Activated T-cell treated with anti-CD3 and anti-CD28 coated beads, Interleukin-2, amount 50 U/mL, for 4 hours (primary cell): ENCODE measurements at regions not wholly inside any gene's neighbourhood (a gene's known extent, or its start where the extent isn't known, plus 50 kb on each side); places are given as distances from the start of the nearest gene placed in this dataset.

ENCODE experiments used
- ATAC-seq, 2 donors: fragments of 200-7000 bp; cut with Tn5 transposase; one replicate each; pipeline ENCODE4 v1.10.0; 2021
- DNase-seq: peaks from one replicate; pipeline ENCODE4 v3.0.0-alpha.2; 2020
- H3K27me3 Mint-ChIP-seq: one replicate; pipeline ENCODE4 v1.8.0; 2021; ENCODE audit warnings: low read depth, mixed read lengths
- H3K36me3 Mint-ChIP-seq: one replicate; pipeline ENCODE4 v1.8.0; 2022; ENCODE audit warnings: mixed read lengths; ENCODE audit not compliant: insufficient read depth
- H3K4me1 Mint-ChIP-seq: one replicate; pipeline ENCODE4 v1.8.0; 2021; ENCODE audit warnings: low read depth, mixed read lengths
- H3K4me3 Mint-ChIP-seq: one replicate; pipeline ENCODE4 v1.8.0; 2021; ENCODE audit warnings: mild to moderate bottlenecking, moderate library complexity, mixed read lengths
- H3K9me3 Mint-ChIP-seq: one replicate; pipeline ENCODE4 v1.8.0; 2021; ENCODE audit warnings: mixed read lengths

- Mint-ChIP-seq H3K36me3 (no peaks in the 10 kb centered on the region), H3K9me3 (no peaks in the 10 kb centered on the region), H3K27me3 (peaks cover 7% of the 10 kb centered on the region), H3K4me1 (no peaks in the 10 kb centered on the region), H3K4me3 (no peak overlapping the region)
- DNase-seq (no peak), ATAC-seq (no peak)
Measured at GRCh38 chr14:101225157-101226152, 321.9 kb upstream of the RTL1 start.

- Mint-ChIP-seq H3K36me3 (no peaks in the 10 kb centered on the region), H3K27me3 (peaks cover 7% of the 10 kb centered on the region), H3K4me3 (no peak overlapping the region), H3K4me1 (no peaks in the 10 kb centered on the region), H3K9me3 (no peaks in the 10 kb centered on the region)
- DNase-seq (no peak), ATAC-seq (no peak)
Measured at GRCh38 chr14:101226265-101226602, 322.7 kb upstream of the RTL1 start.

GRCh38 chr14:101226603-101227425 lies 323.3 kb upstream of the RTL1 start:
- DNase-seq (no peak), ATAC-seq (no peak)
- no peaks in the 10 kb centered on the region for H3K36me3 Mint-ChIP-seq

GRCh38 chr14:101227611-101228594 lies 324.4 kb upstream of the RTL1 start:
- DNase-seq (no peak), ATAC-seq (no peak)
- Mint-ChIP-seq H3K27me3 (peaks cover 6% of the 10 kb centered on the region), H3K9me3 (no peaks in the 10 kb centered on the region), H3K4me3 (no peak overlapping the region), H3K36me3 (no peaks in the 10 kb centered on the region), H3K4me1 (no peaks in the 10 kb centered on the region)

More at GRCh38 chr14:101226603-101227425, 323.3 kb upstream of the RTL1 start:
- no peaks in the 10 kb centered on the region for H3K4me1 Mint-ChIP-seq
- H3K9me3 Mint-ChIP-seq: no peaks in the 10 kb centered on the region
- H3K27me3 Mint-ChIP-seq: peaks cover 7% of the 10 kb centered on the region
- H3K4me3 Mint-ChIP-seq: no peak overlapping the region

GRCh38 chr14:101228949-101229541 lies 325.5 kb upstream of the RTL1 start:
- Mint-ChIP-seq H3K27me3 (peaks cover 4% of the 10 kb centered on the region), H3K36me3 (no peaks in the 10 kb centered on the region), H3K9me3 (no peaks in the 10 kb centered on the region), H3K4me1 (no peaks in the 10 kb centered on the region), H3K4me3 (no peak overlapping the region)
- ATAC-seq (no peak), DNase-seq (no peak)

- Mint-ChIP-seq H3K36me3 (no peaks in the 10 kb centered on the region), H3K4me3 (no peak overlapping the region)
- no peak for DNase-seq
Measured at GRCh38 chr14:101229666-101230065, 326.1 kb upstream of the RTL1 start.

GRCh38 chr14:101230161-101230850 lies 326.8 kb upstream of the RTL1 start:
- Mint-ChIP-seq H3K9me3 (no peaks in the 10 kb centered on the region), H3K4me1 (no peaks in the 10 kb centered on the region), H3K4me3 (no peak overlapping the region), H3K36me3 (no peaks in the 10 kb centered on the region), H3K27me3 (peaks cover 4% of the 10 kb centered on the region)
- ATAC-seq: no peak
- DNase-seq: no peak

More at GRCh38 chr14:101229666-101230065, 326.1 kb upstream of the RTL1 start:
- H3K9me3 Mint-ChIP-seq: no peaks in the 10 kb centered on the region
- no peak for ATAC-seq
- H3K4me1 Mint-ChIP-seq: no peaks in the 10 kb centered on the region
- H3K27me3 Mint-ChIP-seq: peaks cover 4% of the 10 kb centered on the region

GRCh38 chr14:101230851-101231550 lies 327.5 kb upstream of the RTL1 start:
- DNase-seq: no peak
- no peaks in the 10 kb centered on the region for H3K4me1 Mint-ChIP-seq
- no peaks in the 10 kb centered on the region for H3K36me3 Mint-ChIP-seq
- H3K9me3 Mint-ChIP-seq: no peaks in the 10 kb centered on the region
- H3K4me3 Mint-ChIP-seq: no peak overlapping the region
- no peak for ATAC-seq
- H3K27me3 Mint-ChIP-seq: peaks cover 4% of the 10 kb centered on the region

- DNase-seq (no peak), ATAC-seq (no peak)
- H3K4me3 Mint-ChIP-seq: no peak overlapping the region
- no peaks in the 10 kb centered on the region for H3K36me3 Mint-ChIP-seq
- H3K4me1 Mint-ChIP-seq: no peaks in the 10 kb centered on the region
- peaks cover 3% of the 10 kb centered on the region for H3K27me3 Mint-ChIP-seq
- no peaks in the 10 kb centered on the region for H3K9me3 Mint-ChIP-seq
Measured at GRCh38 chr14:101231828-101232227, 328.3 kb upstream of the RTL1 start.

- Mint-ChIP-seq H3K4me1 (no peaks in the 10 kb centered on the region), H3K9me3 (no peaks in the 10 kb centered on the region), H3K36me3 (no peaks in the 10 kb centered on the region), H3K27me3 (peaks cover 4% of the 10 kb centered on the region), H3K4me3 (no peak overlapping the region)
- ATAC-seq: no peak
- DNase-seq: no peak
Measured at GRCh38 chr14:101232340-101233020, 328.8 kb upstream of the DIO3 start.

- Mint-ChIP-seq H3K27me3 (peaks cover 7% of the 10 kb centered on the region), H3K36me3 (no peaks in the 10 kb centered on the region), H3K9me3 (no peaks in the 10 kb centered on the region), H3K4me3 (no peak overlapping the region), H3K4me1 (no peaks in the 10 kb centered on the region)
- DNase-seq: no peak
- ATAC-seq: no peak
Measured at GRCh38 chr14:101233021-101233366, 328.3 kb upstream of the DIO3 start.

- ATAC-seq (no peak), DNase-seq (no peak)
- H3K27me3 Mint-ChIP-seq: peaks cover 7% of the 10 kb centered on the region
- H3K4me3 Mint-ChIP-seq: no peak overlapping the region
- no peaks in the 10 kb centered on the region for H3K9me3 Mint-ChIP-seq
- no peaks in the 10 kb centered on the region for H3K36me3 Mint-ChIP-seq
- no peaks in the 10 kb centered on the region for H3K4me1 Mint-ChIP-seq
Measured at GRCh38 chr14:101233391-101233790, 327.9 kb upstream of the DIO3 start.
